ENCODE measurements at regions not wholly inside any gene's neighbourhood (a gene's known extent, or its start where the extent isn't known, plus 50 kb on each side); places are given as distances from the start of the nearest gene placed in this dataset.
"Not testable (repeated sequence)": the region's sequence is repeated elsewhere in the genome, so short reads cannot be mapped to it uniquely, and the experiment has no call there.

DNA sequence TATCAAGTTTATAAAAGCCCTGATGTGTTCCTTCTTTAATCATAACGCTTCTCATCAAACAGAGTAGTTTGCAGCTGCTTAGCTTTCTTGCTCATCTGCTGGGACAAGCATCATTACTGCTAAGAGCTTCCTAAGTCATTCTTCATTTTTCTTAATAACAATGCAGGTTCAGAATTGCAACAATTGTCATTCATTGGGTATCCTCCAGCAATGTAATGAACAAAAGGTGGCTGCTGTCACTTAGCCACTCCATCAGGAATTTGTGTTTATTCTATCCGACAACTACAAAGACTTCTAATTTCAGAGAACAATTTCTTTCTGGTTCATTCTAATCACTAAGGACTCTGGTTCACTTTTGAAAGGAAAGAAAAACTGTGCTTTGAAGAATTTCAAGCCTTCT is 836.7 kb upstream of the CDH10 start:
- Histone ChIP-seq H3K27me3 (ENCODE audit: control insufficient read depth, insufficient read depth, low read length, poor library complexity, severe bottlenecking) (no peaks in the 10 kb centered on the region), H3K9me3 (ENCODE audit: control insufficient read depth, low read length) (no peaks in the 10 kb centered on the region), H3K27ac (ENCODE audit: insufficient read depth, low read depth, low read length, poor library complexity, severe bottlenecking) (no peak overlapping the region), H3K4me1 (ENCODE audit: control insufficient read depth, insufficient read depth, low read length) (no peaks in the 10 kb centered on the region), H3K4me3 (ENCODE audit: insufficient read depth, low read depth, low read length) (no peak overlapping the region), H3K36me3 (ENCODE audit: control insufficient read depth, insufficient read depth, low read length) (no peaks in the 10 kb centered on the region)
- WGBS, 2 experiments, result 43 to 54% methylated on average over 2 of the region's 2 CpGs

DNA sequence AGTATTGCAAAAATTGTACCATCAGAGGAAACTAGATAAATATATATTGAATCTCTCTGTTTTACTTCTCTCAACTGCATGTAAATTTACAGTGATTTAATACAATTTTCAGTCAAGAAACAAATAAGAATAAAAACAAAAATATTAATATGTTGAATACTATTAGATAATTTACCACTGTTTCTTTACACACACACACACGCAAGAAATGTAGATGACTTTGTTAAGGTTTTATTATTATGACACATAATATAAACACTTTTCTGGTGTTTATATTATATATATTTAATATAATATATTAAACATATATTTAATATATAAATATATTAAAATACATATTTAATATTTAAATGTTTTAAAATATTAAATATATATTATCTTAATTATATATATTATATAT is 814.3 kb upstream of the CDH10 start:
- H3K4me3 ChIP-seq (ENCODE audit: insufficient read depth, low read depth, low read length), result no peak overlapping the region
- no CpG with 5 or more reads among the region's 1 CpG for WGBS, 2 experiments
- no peaks in the 10 kb centered on the region for H3K9me3 ChIP-seq (ENCODE audit: control insufficient read depth, low read length)
- H3K27me3 ChIP-seq (ENCODE audit: control insufficient read depth, insufficient read depth, low read length, poor library complexity, severe bottlenecking), result no peaks in the 10 kb centered on the region
- no peak overlapping the region for H3K27ac ChIP-seq (ENCODE audit: insufficient read depth, low read depth, low read length, poor library complexity, severe bottlenecking)
- no peaks in the 10 kb centered on the region for H3K4me1 ChIP-seq (ENCODE audit: control insufficient read depth, insufficient read depth, low read length)
- H3K36me3 ChIP-seq (ENCODE audit: control insufficient read depth, insufficient read depth, low read length), result no peaks in the 10 kb centered on the region

DNA sequence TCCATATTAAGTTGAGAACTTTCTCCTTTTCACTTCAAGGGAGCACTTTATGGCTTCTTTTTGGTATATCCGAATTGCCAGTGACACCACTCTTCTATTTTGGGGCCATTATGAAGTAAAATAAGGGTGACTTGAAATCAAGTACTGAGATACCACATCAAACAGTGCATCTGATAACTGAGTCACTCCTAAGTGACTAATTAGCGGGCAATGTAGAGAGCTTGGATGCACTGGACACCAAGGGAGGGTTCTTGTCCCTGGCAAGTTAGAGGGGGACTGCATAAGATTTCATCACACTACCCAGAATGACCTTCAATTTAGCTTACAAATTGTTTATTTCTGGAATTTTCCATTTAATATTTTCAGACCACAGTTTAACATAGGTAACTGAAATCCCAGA is 813.9 kb upstream of the CDH10 start:
- Histone ChIP-seq H3K4me1 (ENCODE audit: control insufficient read depth, insufficient read depth, low read length) (no peaks in the 10 kb centered on the region), H3K27ac (ENCODE audit: insufficient read depth, low read depth, low read length, poor library complexity, severe bottlenecking) (no peak overlapping the region), H3K9me3 (ENCODE audit: control insufficient read depth, low read length) (no peaks in the 10 kb centered on the region), H3K36me3 (ENCODE audit: control insufficient read depth, insufficient read depth, low read length) (no peaks in the 10 kb centered on the region), H3K4me3 (ENCODE audit: insufficient read depth, low read depth, low read length) (no peak overlapping the region), H3K27me3 (ENCODE audit: control insufficient read depth, insufficient read depth, low read length, poor library complexity, severe bottlenecking) (no peaks in the 10 kb centered on the region)
- WGBS, 2 experiments, result 86 to 100% methylated on average over 2 of the region's 2 CpGs

DNA sequence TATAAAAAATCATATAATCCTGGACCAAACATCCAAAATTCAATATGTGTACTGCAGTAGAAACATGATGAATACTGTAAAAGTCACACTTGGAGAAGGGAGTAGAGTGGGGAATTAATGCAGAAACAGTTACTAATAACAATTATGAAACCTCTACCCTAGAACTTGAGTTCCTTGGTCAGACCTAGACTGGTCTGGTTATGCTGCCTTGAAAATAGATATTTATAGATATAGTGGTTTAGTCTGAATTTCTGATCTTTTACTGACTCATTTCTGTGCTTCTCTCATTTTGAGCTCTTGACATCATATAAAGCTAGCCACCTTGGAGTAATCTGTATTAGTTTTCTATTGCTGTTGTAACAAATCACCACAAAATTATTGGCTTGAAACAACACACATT is 808.7 kb upstream of the CDH10 start:
- peaks cover 12% of the 10 kb centered on the region for H3K4me1 ChIP-seq (ENCODE audit: control insufficient read depth, insufficient read depth, low read length)
- H3K4me3 ChIP-seq (ENCODE audit: insufficient read depth, low read depth, low read length), result no peak overlapping the region
- H3K27ac ChIP-seq (ENCODE audit: insufficient read depth, low read depth, low read length, poor library complexity, severe bottlenecking), result no peak overlapping the region
- no peaks in the 10 kb centered on the region for H3K9me3 ChIP-seq (ENCODE audit: control insufficient read depth, low read length)
- no peaks in the 10 kb centered on the region for H3K36me3 ChIP-seq (ENCODE audit: control insufficient read depth, insufficient read depth, low read length)
- no peaks in the 10 kb centered on the region for H3K27me3 ChIP-seq (ENCODE audit: control insufficient read depth, insufficient read depth, low read length, poor library complexity, severe bottlenecking)

DNA sequence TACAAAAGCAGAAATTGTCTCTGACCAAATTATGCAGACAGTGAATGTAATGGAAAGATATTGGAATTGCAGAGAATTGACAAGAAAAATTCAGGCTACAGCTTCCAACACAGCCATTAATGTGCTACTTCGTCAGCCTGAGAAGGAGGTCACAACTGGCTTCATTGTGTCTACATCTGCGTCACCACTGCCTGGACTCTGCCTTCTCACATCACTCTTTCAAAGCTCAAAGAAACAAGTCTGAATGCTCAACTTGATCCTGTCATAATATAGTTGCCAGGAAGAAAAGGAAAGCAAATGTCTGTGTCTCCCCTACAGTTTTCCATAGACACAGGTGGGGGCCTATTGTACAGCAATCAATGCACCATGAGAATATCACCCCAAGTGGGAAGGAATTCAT is 806.5 kb upstream of the CDH10 start:
- no peaks in the 10 kb centered on the region for H3K9me3 ChIP-seq (ENCODE audit: control insufficient read depth, low read length)
- H3K27me3 ChIP-seq (ENCODE audit: control insufficient read depth, insufficient read depth, low read length, poor library complexity, severe bottlenecking), result no peaks in the 10 kb centered on the region
- WGBS, 2 experiments, result 86 to 90% methylated on average over 2 of the region's 2 CpGs
- no peak overlapping the region for H3K27ac ChIP-seq (ENCODE audit: insufficient read depth, low read depth, low read length, poor library complexity, severe bottlenecking)
- H3K4me3 ChIP-seq (ENCODE audit: insufficient read depth, low read depth, low read length), result no peak overlapping the region
- H3K36me3 ChIP-seq (ENCODE audit: control insufficient read depth, insufficient read depth, low read length), result no peaks in the 10 kb centered on the region
- peaks cover 17% of the 10 kb centered on the region for H3K4me1 ChIP-seq (ENCODE audit: control insufficient read depth, insufficient read depth, low read length)

DNA sequence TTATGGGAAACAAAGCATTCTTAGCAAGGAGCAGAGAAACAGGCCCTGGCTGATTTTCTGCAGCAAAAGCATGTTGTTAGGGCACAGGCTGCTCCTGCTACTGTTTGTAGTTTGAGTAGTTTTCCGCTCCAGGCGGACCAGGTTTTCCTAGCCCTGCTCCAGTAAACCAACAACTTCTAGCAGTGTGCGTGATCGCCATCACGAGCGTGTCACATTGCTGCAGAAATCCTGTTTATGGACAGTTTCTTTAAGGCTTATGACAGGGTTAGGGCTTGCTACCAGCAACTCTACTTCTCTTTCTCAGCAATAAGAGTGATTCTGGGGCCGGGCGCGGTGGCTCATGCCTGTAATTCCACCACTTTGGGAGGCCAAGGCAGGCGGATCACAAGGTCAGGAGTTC is 803.9 kb upstream of the CDH10 start:
- H3K4me1 ChIP-seq (ENCODE audit: control insufficient read depth, insufficient read depth, low read length), result peaks cover 17% of the 10 kb centered on the region
- no peaks in the 10 kb centered on the region for H3K36me3 ChIP-seq (ENCODE audit: control insufficient read depth, insufficient read depth, low read length)
- peak overlapping the region; percentile 78 for H3K27ac ChIP-seq (ENCODE audit: insufficient read depth, low read depth, low read length, poor library complexity, severe bottlenecking)
- 62 to 63% methylated on average over 10 of the region's 10 CpGs for WGBS, 2 experiments
- H3K4me3 ChIP-seq (ENCODE audit: insufficient read depth, low read depth, low read length), result no peak overlapping the region
- H3K27me3 ChIP-seq (ENCODE audit: control insufficient read depth, insufficient read depth, low read length, poor library complexity, severe bottlenecking), result no peaks in the 10 kb centered on the region
- no peaks in the 10 kb centered on the region for H3K9me3 ChIP-seq (ENCODE audit: control insufficient read depth, low read length)

DNA sequence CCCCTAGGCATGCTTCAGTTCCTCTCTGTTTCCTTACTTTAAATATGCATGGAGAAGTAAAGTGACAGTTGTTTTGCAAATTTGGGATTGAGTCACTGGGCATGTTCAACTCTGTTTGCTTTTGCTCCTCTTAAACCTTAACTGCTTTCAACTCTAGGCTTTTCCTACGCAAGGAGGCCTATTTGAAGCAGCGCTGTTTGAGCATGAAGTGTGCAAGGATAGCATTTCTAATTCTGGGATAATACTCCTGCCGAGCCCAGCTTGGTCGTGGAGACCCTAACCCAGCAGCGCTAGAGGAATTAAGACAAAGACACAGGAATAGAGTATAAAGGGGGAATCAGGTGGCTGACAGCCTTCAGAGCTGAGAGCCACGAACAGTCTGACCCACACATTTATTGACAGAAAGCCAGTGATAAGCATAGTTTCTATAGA is 803.4 kb upstream of the CDH10 start:
- Histone ChIP-seq H3K27ac (ENCODE audit: insufficient read depth, low read depth, low read length, poor library complexity, severe bottlenecking) (peak overlapping the region; percentile 78), H3K36me3 (ENCODE audit: control insufficient read depth, insufficient read depth, low read length) (no peaks in the 10 kb centered on the region), H3K27me3 (ENCODE audit: control insufficient read depth, insufficient read depth, low read length, poor library complexity, severe bottlenecking) (no peaks in the 10 kb centered on the region), H3K4me3 (ENCODE audit: insufficient read depth, low read depth, low read length) (no peak overlapping the region), H3K4me1 (ENCODE audit: control insufficient read depth, insufficient read depth, low read length) (peaks cover 17% of the 10 kb centered on the region), H3K9me3 (ENCODE audit: control insufficient read depth, low read length) (no peaks in the 10 kb centered on the region)
- WGBS, 2 experiments, result 0 to 4% methylated on average over 5 to 6 of the region's 6 CpGs

DNA sequence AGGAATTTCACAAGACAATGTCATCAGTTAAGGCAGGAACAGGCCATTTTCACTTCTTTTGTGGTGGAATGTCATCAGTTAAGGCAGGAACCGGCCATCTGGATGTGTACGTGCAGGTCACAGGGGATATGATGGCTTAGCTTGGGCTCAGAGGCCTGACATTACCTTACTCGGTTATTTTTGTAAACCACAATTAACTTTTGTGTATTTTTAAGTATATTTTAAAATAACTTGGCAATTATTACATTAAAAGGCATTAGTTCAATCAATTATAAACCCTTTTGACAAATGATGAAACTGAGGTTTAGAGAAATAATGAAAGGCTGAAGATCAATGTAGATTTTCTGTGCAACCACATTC is 801.3 kb upstream of the CDH10 start:
- Histone ChIP-seq H3K27ac (ENCODE audit: insufficient read depth, low read depth, low read length, poor library complexity, severe bottlenecking) (peak overlapping the region; percentile 41), H3K4me1 (ENCODE audit: control insufficient read depth, insufficient read depth, low read length) (peaks cover 12% of the 10 kb centered on the region)
- WGBS, 2 experiments, result no CpG with 5 or more reads among the region's 3 CpGs
- not testable (repeated sequence) for H3K4me3 ChIP-seq (ENCODE audit: insufficient read depth, low read depth, low read length); H3K36me3 ChIP-seq (ENCODE audit: control insufficient read depth, insufficient read depth, low read length); H3K9me3 ChIP-seq (ENCODE audit: control insufficient read depth, low read length); H3K27me3 ChIP-seq (ENCODE audit: control insufficient read depth, insufficient read depth, low read length, poor library complexity, severe bottlenecking)

DNA sequence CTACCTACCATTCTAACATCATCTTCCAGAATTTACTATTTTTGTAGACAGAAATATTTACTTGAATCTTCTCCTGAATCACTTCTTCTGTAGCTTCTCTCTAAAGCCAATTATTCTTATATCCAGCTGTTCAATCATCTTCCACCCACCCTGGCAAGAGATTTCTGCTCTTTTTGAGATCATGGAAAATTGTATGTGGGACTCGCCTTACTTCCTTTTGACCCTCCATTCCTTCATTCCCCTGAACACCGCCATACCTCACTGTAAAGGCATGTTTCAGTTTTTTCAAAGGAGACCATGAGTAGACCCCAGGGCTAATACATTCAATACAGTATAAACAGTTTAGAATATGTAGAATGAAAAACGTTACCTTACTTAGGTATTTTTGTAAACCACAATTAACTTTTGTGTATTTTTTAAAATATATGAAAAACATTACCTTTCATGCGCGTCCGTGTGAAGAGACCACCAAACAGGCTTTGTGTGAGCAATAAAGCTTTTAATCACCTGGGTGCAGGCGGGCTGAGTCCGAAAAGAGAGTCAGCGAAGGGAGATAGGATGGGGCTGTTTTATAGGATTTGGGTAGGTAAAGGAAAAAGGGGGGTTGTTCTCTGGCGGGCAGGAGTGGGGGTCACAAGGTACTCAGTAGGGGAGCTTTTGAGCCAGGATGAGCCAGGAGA is 800.7 kb upstream of the CDH10 start:
- 0 to 4% methylated on average over 7 to 9 of the region's 10 CpGs for WGBS, 2 experiments
- not testable (repeated sequence) for H3K4me1 ChIP-seq (ENCODE audit: control insufficient read depth, insufficient read depth, low read length); H3K27me3 ChIP-seq (ENCODE audit: control insufficient read depth, insufficient read depth, low read length, poor library complexity, severe bottlenecking); H3K36me3 ChIP-seq (ENCODE audit: control insufficient read depth, insufficient read depth, low read length); H3K9me3 ChIP-seq (ENCODE audit: control insufficient read depth, low read length)
- peak overlapping the region; percentile 44 for H3K4me3 ChIP-seq (ENCODE audit: insufficient read depth, low read depth, low read length)
- peak overlapping the region; percentile 1 for H3K27ac ChIP-seq (ENCODE audit: insufficient read depth, low read depth, low read length, poor library complexity, severe bottlenecking)

DNA sequence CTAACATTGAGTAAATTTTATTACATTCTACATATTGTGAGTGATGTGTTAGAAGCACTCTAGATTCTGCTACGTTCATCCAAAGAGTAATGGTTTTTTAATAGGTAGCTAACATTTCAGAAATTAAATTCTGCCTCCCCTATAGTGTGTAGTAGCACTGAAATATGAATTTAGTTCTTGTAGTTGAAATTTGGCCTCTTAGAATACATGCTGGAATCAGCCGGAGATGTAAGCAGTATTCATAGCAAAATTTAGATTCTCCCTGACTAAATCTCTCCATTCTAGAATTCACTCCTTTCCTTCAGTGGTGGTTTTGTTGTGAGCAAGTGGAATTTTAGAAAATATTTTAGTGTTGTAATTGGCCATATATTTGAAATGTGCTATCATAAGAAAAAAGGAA is 799.9 kb upstream of the CDH10 start:
- Histone ChIP-seq H3K27me3 (ENCODE audit: control insufficient read depth, insufficient read depth, low read length, poor library complexity, severe bottlenecking) (no peaks in the 10 kb centered on the region), H3K27ac (ENCODE audit: insufficient read depth, low read depth, low read length, poor library complexity, severe bottlenecking) (peak overlapping the region; percentile 27), H3K4me3 (ENCODE audit: insufficient read depth, low read depth, low read length) (peak overlapping the region; percentile 44), H3K36me3 (ENCODE audit: control insufficient read depth, insufficient read depth, low read length) (no peaks in the 10 kb centered on the region), H3K9me3 (ENCODE audit: control insufficient read depth, low read length) (no peaks in the 10 kb centered on the region), H3K4me1 (ENCODE audit: control insufficient read depth, insufficient read depth, low read length) (peaks cover 10% of the 10 kb centered on the region)
- WGBS, 2 experiments, result 5% methylated on average over 2 of the region's 2 CpGs; no CpG with 5 or more reads in 1 of the 2 experiments

DNA sequence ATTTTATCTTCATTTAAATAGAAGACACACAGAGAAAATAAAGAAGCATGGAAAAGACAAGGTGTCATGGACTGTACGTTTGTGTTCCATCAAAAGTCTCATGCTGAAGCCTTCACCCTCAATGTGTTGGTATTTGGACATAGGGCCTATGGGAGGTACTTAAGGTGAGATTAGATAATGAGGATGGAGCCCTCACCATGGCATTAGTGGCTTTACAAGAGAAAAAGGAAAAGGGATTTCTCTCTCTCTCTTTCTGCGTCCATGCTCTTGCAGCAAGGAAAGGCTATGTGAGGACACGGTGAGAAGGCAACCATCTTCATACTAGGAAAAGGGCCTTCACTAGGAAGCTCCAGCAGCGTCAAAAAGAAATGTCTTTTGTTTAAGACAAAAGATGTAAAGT is 797.0 kb upstream of the CDH10 start:
- Histone ChIP-seq H3K27me3 (ENCODE audit: control insufficient read depth, insufficient read depth, low read length, poor library complexity, severe bottlenecking) (no peaks in the 10 kb centered on the region), H3K27ac (ENCODE audit: insufficient read depth, low read depth, low read length, poor library complexity, severe bottlenecking) (no peak overlapping the region), H3K9me3 (ENCODE audit: control insufficient read depth, low read length) (no peaks in the 10 kb centered on the region), H3K4me3 (ENCODE audit: insufficient read depth, low read depth, low read length) (peak overlapping the region; percentile 22), H3K36me3 (ENCODE audit: control insufficient read depth, insufficient read depth, low read length) (no peaks in the 10 kb centered on the region), H3K4me1 (ENCODE audit: control insufficient read depth, insufficient read depth, low read length) (no peaks in the 10 kb centered on the region)
- 4 to 6% methylated on average over 3 to 4 of the region's 4 CpGs for WGBS, 2 experiments

All from ectodermal cell (in vitro differentiated cells).